GM06990 (cell line): ENCODE measurements at regions not wholly inside any gene's neighbourhood (a gene's known extent, or its start where the extent isn't known, plus 50 kb on each side); places are given as distances from the start of the nearest gene placed in this dataset.

ENCODE experiments used
- DNase-seq: peaks from one replicate; pipeline ENCODE4 v3.0.0-alpha.2; 2011; ENCODE audit not compliant: insufficient read length; ENCODE audit errors: extremely low read depth
- H3K27me3 ChIP-seq: replicated peaks from 2 replicates; pipeline ENCODE4 v1.6.0; 2011; ENCODE audit warnings: low read length; ENCODE audit not compliant: control insufficient read depth, insufficient read depth
- H3K36me3 ChIP-seq: 2 replicates; pipeline ENCODE4 v1.5.1; 2011; ENCODE audit warnings: low read length; ENCODE audit not compliant: control insufficient read depth, insufficient read depth
- H3K4me3 ChIP-seq: replicated peaks from 2 replicates; pipeline ENCODE4 v1.5.1; 2011; ENCODE audit warnings: low read depth, mild to moderate bottlenecking, control low read depth, low read length
- CTCF ChIP-seq: IDR thresholded peaks from 2 replicates; pipeline ENCODE4 v1.5.1; 2011; ENCODE audit warnings: low read length, control low read depth, mild to moderate bottlenecking, inconsistent platforms; ENCODE audit not compliant: insufficient read depth, poor library complexity, severe bottlenecking

- Histone ChIP-seq H3K4me3 (no peak overlapping the region), H3K27me3 (no peaks in the 10 kb centered on the region), H3K36me3 (no peaks in the 10 kb centered on the region)
- no peak for DNase-seq
- TF ChIP-seq CTCF: no peak
Measured at GRCh38 chr11:43614214-43614613, 66.3 kb upstream of the HSD17B12 start.

DNA sequence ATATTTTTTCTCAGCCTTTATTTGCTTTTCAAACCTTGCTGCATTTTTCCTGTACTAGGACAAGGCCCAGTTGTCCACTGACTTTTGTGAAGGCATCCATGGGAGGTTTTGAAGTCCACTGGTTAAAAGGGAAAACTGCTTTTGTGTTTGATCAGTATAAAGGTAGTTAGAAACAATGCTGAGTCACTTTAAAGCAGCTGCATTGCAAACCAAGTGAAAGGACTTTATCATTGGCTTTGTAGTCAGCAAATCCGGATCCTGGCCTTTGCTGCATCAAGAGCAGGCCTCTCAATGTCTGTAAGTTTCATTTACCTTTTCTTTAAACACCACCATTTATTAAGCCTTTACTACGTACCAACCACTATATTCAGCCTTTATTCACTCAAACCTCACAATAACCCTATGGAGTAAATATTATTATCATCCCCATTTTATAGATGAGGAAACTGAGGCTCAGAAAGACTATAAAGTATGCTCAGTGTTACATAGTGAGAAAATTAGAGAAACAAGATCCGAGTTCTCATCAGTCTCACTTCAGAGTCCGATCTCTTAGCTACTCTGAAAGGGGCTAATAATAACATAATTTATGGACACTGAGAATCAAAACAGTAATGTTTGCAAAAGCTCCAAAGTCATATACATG, 60.6 kb upstream of the HSD17B12 start:
- Histone ChIP-seq H3K27me3 (no peaks in the 10 kb centered on the region), H3K4me3 (no peak overlapping the region), H3K36me3 (no peaks in the 10 kb centered on the region)
- no peak for TF ChIP-seq CTCF
- DNase-seq: no peak

DNA sequence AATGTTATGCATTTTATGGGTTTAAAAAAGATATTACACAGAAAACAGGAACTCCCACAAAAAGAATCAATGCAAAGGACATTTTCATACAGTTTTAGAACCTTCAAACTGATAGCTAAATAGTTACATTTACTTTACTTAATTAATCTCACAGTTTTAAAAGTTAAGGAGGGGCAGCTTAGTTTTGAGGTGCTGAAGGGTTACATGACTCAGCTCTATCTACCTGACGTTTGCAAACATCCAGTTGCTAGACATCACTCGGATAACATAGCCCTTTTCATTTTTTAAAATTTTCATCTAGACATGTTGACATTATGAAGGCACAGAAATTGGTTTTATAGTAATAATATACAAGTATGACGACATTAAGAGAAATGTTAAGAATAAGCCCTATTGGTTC, 53.7 kb upstream of the HSD17B12 start:
- Histone ChIP-seq H3K4me3 (no peak overlapping the region), H3K27me3 (no peaks in the 10 kb centered on the region; the same call in 1 of the 2 replicates), H3K36me3 (no peaks in the 10 kb centered on the region)
- TF ChIP-seq CTCF: no peak
- DNase-seq: no peak
